ENCODE measurements at regions not wholly inside any gene's neighbourhood (a gene's known extent, or its start where the extent isn't known, plus 50 kb on each side); places are given as distances from the start of the nearest gene placed in this dataset.

DNA sequence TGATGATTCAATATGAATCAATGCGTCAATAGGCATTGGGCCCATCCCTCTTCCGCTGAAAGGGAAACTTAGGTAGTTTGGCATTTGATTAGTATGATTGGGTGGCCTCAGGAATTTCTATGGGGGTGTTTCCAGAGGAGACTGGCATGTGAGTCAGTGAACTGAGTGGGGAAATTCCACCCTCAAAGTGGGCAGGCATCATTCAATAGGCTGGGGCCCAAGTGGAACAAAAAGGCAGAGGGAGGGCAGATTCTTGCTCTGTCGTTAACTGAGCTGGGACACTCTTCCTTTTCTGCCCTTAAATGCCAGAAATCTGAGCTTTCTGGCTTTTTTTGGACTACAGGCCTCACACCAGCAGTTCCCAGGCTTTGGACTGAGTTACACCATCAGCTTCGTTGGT, 373.5 kb downstream of the RPS29 start:
- Histone ChIP-seq H3K9me3 (ENCODE audit: control insufficient read depth, insufficient read depth, low read length) (no peaks in the 10 kb centered on the region), H3K27me3 (ENCODE audit: control insufficient read depth, low read length) (no peaks in the 10 kb centered on the region), H3K4me3 (ENCODE audit: low read length) (no peak overlapping the region), H3K27ac (ENCODE audit: low read depth, low read length) (no peak overlapping the region), H3K79me2 (ENCODE audit: control insufficient read depth, low read length) (no peaks in the 10 kb centered on the region), H3K36me3 (ENCODE audit: control insufficient read depth, low read length) (no peaks in the 10 kb centered on the region), H3K4me2 (ENCODE audit: low read length) (no peak overlapping the region), H3K4me1 (ENCODE audit: control insufficient read depth, low read length) (no peaks in the 10 kb centered on the region), H4K20me1 (ENCODE audit: control insufficient read depth, insufficient read depth, low read depth, low read length) (no peaks in the 10 kb centered on the region), H3K9me2 (replicated peaks; ENCODE audit: control insufficient read depth, low read length) (no peaks in the 10 kb centered on the region), H3F3A (ENCODE audit: control insufficient read depth, insufficient read depth) (no peaks in the 10 kb centered on the region)
- TF ChIP-seq, protein P1, sequence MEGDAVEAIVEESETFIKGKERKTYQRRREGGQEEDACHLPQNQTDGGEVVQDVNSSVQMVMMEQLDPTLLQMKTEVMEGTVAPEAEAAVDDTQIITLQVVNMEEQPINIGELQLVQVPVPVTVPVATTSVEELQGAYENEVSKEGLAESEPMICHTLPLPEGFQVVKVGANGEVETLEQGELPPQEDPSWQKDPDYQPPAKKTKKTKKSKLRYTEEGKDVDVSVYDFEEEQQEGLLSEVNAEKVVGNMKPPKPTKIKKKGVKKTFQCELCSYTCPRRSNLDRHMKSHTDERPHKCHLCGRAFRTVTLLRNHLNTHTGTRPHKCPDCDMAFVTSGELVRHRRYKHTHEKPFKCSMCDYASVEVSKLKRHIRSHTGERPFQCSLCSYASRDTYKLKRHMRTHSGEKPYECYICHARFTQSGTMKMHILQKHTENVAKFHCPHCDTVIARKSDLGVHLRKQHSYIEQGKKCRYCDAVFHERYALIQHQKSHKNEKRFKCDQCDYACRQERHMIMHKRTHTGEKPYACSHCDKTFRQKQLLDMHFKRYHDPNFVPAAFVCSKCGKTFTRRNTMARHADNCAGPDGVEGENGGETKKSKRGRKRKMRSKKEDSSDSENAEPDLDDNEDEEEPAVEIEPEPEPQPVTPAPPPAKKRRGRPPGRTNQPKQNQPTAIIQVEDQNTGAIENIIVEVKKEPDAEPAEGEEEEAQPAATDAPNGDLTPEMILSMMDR (IDR thresholded peaks at IDR 0.05; ENCODE audit: low read depth, low read length, poor library complexity, severe bottlenecking) = no peak
- TF ChIP-seq EZH2phosphoT487 (IDR thresholded peaks at IDR 0.05; ENCODE audit: borderline replicate concordance, low read length) = no peak

DNA sequence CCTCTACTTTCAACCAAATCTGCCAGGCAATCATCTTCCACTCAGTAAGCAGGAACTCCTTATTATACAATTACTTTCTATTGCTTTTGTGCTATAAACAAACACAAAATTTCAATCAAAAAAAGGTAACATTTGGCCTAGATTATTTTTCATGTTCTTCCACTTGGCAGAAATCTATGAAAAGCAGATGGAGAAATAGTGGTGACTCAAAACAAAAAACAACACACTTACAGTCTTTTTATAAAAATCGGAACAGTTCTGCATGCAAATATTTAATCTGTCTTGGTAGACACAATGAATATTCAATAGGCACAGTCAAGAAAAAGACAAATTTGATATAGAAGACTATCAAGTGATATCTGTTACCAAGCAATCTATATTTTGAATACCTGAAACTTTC, 376.8 kb downstream of the RPS29 start:
- Histone ChIP-seq H3K4me3 (ENCODE audit: low read length) (no peak overlapping the region), H3K79me2 (ENCODE audit: control insufficient read depth, low read length) (no peaks in the 10 kb centered on the region), H3K4me1 (ENCODE audit: control insufficient read depth, low read length) (no peaks in the 10 kb centered on the region), H3K36me3 (ENCODE audit: control insufficient read depth, low read length) (no peaks in the 10 kb centered on the region), H3K9me2 (replicated peaks; ENCODE audit: control insufficient read depth, low read length) (no peaks in the 10 kb centered on the region), H3K27me3 (ENCODE audit: control insufficient read depth, low read length) (peaks cover 5% of the 10 kb centered on the region; the same call in 1 of the 2 replicates), H4K20me1 (ENCODE audit: control insufficient read depth, insufficient read depth, low read depth, low read length) (no peaks in the 10 kb centered on the region), H3K9me3 (ENCODE audit: control insufficient read depth, insufficient read depth, low read length) (no peaks in the 10 kb centered on the region), H3K27ac (ENCODE audit: low read depth, low read length) (no peak overlapping the region), H3K4me2 (ENCODE audit: low read length) (no peak overlapping the region), H3F3A (ENCODE audit: control insufficient read depth, insufficient read depth) (no peaks in the 10 kb centered on the region)
- TF ChIP-seq, protein P1 (IDR thresholded peaks at IDR 0.05; ENCODE audit: low read depth, low read length, poor library complexity, severe bottlenecking) = no peak
- TF ChIP-seq EZH2phosphoT487 (IDR thresholded peaks at IDR 0.05; ENCODE audit: borderline replicate concordance, low read length) = no peak

DNA sequence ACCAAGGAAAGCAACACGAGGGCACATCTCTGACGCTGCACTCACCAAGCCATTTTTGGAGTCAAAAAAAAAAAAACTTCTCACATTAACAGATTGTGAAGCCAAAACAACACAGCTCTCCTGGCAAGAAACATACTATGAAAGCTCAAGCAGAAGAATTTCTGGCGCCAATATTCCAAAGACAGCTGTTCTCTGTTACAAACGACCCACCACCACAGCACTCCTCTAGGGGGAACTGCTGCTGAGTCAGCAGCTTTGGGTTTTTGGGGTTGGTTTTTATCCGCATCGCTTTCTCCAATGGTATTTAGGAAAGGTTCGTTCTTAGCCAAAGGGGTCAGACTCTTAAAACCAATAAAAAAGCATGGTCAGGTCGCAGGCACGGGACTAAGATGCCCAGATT, 379.4 kb downstream of the RPS29 start:
- Histone ChIP-seq H3K36me3 (ENCODE audit: control insufficient read depth, low read length) (no peaks in the 10 kb centered on the region), H3F3A (ENCODE audit: control insufficient read depth, insufficient read depth) (no peaks in the 10 kb centered on the region), H3K4me3 (ENCODE audit: low read length) (no peak overlapping the region), H4K20me1 (ENCODE audit: control insufficient read depth, insufficient read depth, low read depth, low read length) (no peaks in the 10 kb centered on the region), H3K79me2 (ENCODE audit: control insufficient read depth, low read length) (no peaks in the 10 kb centered on the region), H3K4me2 (ENCODE audit: low read length) (no peak overlapping the region), H3K9me3 (ENCODE audit: control insufficient read depth, insufficient read depth, low read length) (no peaks in the 10 kb centered on the region), H3K27me3 (ENCODE audit: control insufficient read depth, low read length) (peaks cover 8% of the 10 kb centered on the region; the same call in 1 of the 2 replicates), H3K4me1 (ENCODE audit: control insufficient read depth, low read length) (no peaks in the 10 kb centered on the region), H3K9me2 (replicated peaks; ENCODE audit: control insufficient read depth, low read length) (no peaks in the 10 kb centered on the region), H3K27ac (ENCODE audit: low read depth, low read length) (no peak overlapping the region)
- TF ChIP-seq EZH2phosphoT487 (IDR thresholded peaks at IDR 0.05; ENCODE audit: borderline replicate concordance, low read length) = no peak
- TF ChIP-seq, protein P1 (IDR thresholded peaks at IDR 0.05; ENCODE audit: low read depth, low read length, poor library complexity, severe bottlenecking) = no peak
